Tibial nerve (tissue), 4 donors: ENCODE measurements at regions not wholly inside any gene's neighbourhood (a gene's known extent, or its start where the extent isn't known, plus 50 kb on each side); places are given as distances from the start of the nearest gene placed in this dataset.

ENCODE experiments used
- DNase-seq, 2 donors: peaks; one replicate each; pipeline ENCODE4 v3.0.0-alpha.2; 2019; ENCODE audit warnings: low spot score in 2 of 2
- H3K27ac ChIP-seq, 4 donors: fragments of 200-600 bp; sonication (generic) in 3 of 4; one replicate each; pipeline ENCODE4 v1.5.1; 2017 to 2019; ENCODE audit warnings: mild to moderate bottlenecking in 1 of 4
- H3K27me3 ChIP-seq, 2 donors: fragments of 200-600 bp; sonication (generic) in 1 of 2; one replicate each; pipeline versions ENCODE4 v1.5.1 to v1.6.0; 2017 to 2019
- H3K36me3 ChIP-seq, 3 donors: fragments of 200-600 bp; sonication (generic); one replicate each; pipeline ENCODE4 v1.5.1; 2018 to 2019
- H3K4me1 ChIP-seq, 4 donors: fragments of 200-600 bp; sonication (generic) in 3 of 4; one replicate each; pipeline ENCODE4 v1.5.1; 2017 to 2019
- H3K4me3 ChIP-seq, 4 donors: fragments of 200-600 bp; sonication (generic) in 3 of 4; one replicate each; pipeline ENCODE4 v1.5.1; 2017 to 2019; ENCODE audit warnings: mild to moderate bottlenecking in 1 of 4, moderate library complexity in 1 of 4
- H3K9me3 ChIP-seq, 4 donors: fragments of 200-600 bp; sonication (generic) in 3 of 4; one replicate each; pipeline ENCODE4 v1.5.1; 2017 to 2019
- CTCF ChIP-seq, 5 experiments: fragments of 200-600 bp in 3 of 5; fragments of 450-650 bp in 2 of 5; sonication (generic) in 3 of 5; IDR thresholded peaks; one replicate each; pipeline ENCODE4 v1.5.1; 2016 to 2019; ENCODE audit warnings: antibody characterized with exemption in 5 of 5, mild to moderate bottlenecking in 3 of 5, moderate library complexity in 2 of 5
- EP300 ChIP-seq, 2 donors: sonication (generic); formaldehyde crosslinking; IDR thresholded peaks; one replicate each; pipeline ENCODE4 v1.6.1; 2017; ENCODE audit warnings: antibody characterized with exemption in 2 of 2, mild to moderate bottlenecking in 1 of 2
- POLR2A ChIP-seq, 2 donors: fragments of 450-650 bp; IDR thresholded peaks; one replicate each; pipeline ENCODE4 v1.6.1; 2017; ENCODE audit warnings: antibody characterized with exemption in 2 of 2, mild to moderate bottlenecking in 2 of 2, moderate library complexity in 2 of 2
- WGBS, 2 donors: methylation state at CpG; one replicate each; pipeline ENCODE4 v1.1.5; 2018; 5-methylcytosine and 5-hydroxymethylcytosine counted together

- 82% methylated on average over 4 of the region's 4 CpGs for WGBS, 2 donors
- Histone ChIP-seq H3K4me3 (no peak overlapping the region), H3K27me3 (no peaks in the 10 kb centered on the region), H3K36me3 (no peaks in the 10 kb centered on the region), H3K27ac (no peak overlapping the region), H3K4me1 (no peaks in the 10 kb centered on the region), H3K9me3 (no peaks in the 10 kb centered on the region)
- TF ChIP-seq CTCF (IDR thresholded peaks at IDR 0.05) (no peak), POLR2A (IDR thresholded peaks at IDR 0.05) (no peak), EP300 (IDR thresholded peaks at IDR 0.05) (no peak)
- no peak for DNase-seq
Measured at GRCh38 chr5:71960195-71960594, 147.1 kb upstream of the MAP1B start.

GRCh38 chr5:71961786-71962185 lies 145.5 kb upstream of the MAP1B start:
- Histone ChIP-seq H3K27me3 (no peaks in the 10 kb centered on the region), H3K27ac (no peak overlapping the region), H3K4me3 (no peak overlapping the region), H3K36me3 (no peaks in the 10 kb centered on the region), H3K9me3 (no peaks in the 10 kb centered on the region), H3K4me1 (no peaks in the 10 kb centered on the region)
- 92 to 97% methylated on average over 7 of the region's 7 CpGs for WGBS, 2 donors
- no peak for DNase-seq
- TF ChIP-seq CTCF (IDR thresholded peaks at IDR 0.05) (no peak), EP300 (IDR thresholded peaks at IDR 0.05) (no peak), POLR2A (IDR thresholded peaks at IDR 0.05) (no peak)

GRCh38 chr5:71969460-71969859 lies 137.8 kb upstream of the MAP1B start:
- Histone ChIP-seq H3K9me3 (no peaks in the 10 kb centered on the region), H3K36me3 (no peaks in the 10 kb centered on the region), H3K27ac (no peak overlapping the region), H3K4me3 (no peak overlapping the region), H3K27me3 (no peaks in the 10 kb centered on the region), H3K4me1 (peaks cover 0 to 14% (median 5%) of the 10 kb centered on the region in 4 donors)
- no peak for DNase-seq
- no peak for TF ChIP-seq CTCF (IDR thresholded peaks at IDR 0.05)
- no peak for TF ChIP-seq EP300 (IDR thresholded peaks at IDR 0.05)
- no peak for TF ChIP-seq POLR2A (IDR thresholded peaks at IDR 0.05)
- 65 to 75% methylated on average over 2 of the region's 2 CpGs for WGBS, 2 donors

GRCh38 chr5:71971862-71972261 lies 135.4 kb upstream of the MAP1B start:
- no peak overlapping the region for H3K4me3 ChIP-seq
- TF ChIP-seq POLR2A (IDR thresholded peaks at IDR 0.05): no peak
- TF ChIP-seq CTCF (IDR thresholded peaks at IDR 0.05): no peak
- TF ChIP-seq EP300 (IDR thresholded peaks at IDR 0.05): no peak

GRCh38 chr5:71972777-71973473 lies 134.3 kb upstream of the MAP1B start:
- Histone ChIP-seq H3K4me1 (peaks cover 0 to 18% (median 5%) of the 10 kb centered on the region in 4 donors), H3K27ac (peak overlapping the region in 3 of 4 donors; percentile 15 to 84 (median 70)), H3K36me3 (no peaks in the 10 kb centered on the region), H3K27me3 (no peaks in the 10 kb centered on the region), H3K9me3 (no peaks in the 10 kb centered on the region), H3K4me3 (no peak overlapping the region)
- no peak for DNase-seq
- WGBS, 2 donors: 77 to 79% methylated on average over 8 of the region's 8 CpGs
- TF ChIP-seq CTCF (IDR thresholded peaks at IDR 0.05): no peak
- no peak for TF ChIP-seq POLR2A (IDR thresholded peaks at IDR 0.05)
- no peak for TF ChIP-seq EP300 (IDR thresholded peaks at IDR 0.05)

More at GRCh38 chr5:71971862-71972261, 135.4 kb upstream of the MAP1B start:
- H3K9me3 ChIP-seq: no peaks in the 10 kb centered on the region
- DNase-seq: no peak
- no peaks in the 10 kb centered on the region for H3K36me3 ChIP-seq
- no peaks in the 10 kb centered on the region for H3K27me3 ChIP-seq
- peaks cover 0 to 18% (median 5%) of the 10 kb centered on the region in 4 donors for H3K4me1 ChIP-seq
- 50 to 62% methylated on average over 2 of the region's 2 CpGs for WGBS, 2 donors
- no peak overlapping the region for H3K27ac ChIP-seq
